CD8-positive, alpha-beta memory T cell (primary cell): ENCODE measurements at regions not wholly inside any gene's neighbourhood (a gene's known extent, or its start where the extent isn't known, plus 50 kb on each side); places are given as distances from the start of the nearest gene placed in this dataset.
A peak's percentile ranks its signal among the peaks of the same experiment; 100 is the strongest.

Experiments
- CTCF ChIA-PET: fragments of 350-600 bp; sonication (Branson Sonifier 250); formaldehyde crosslinking; loops from one replicate; lab custom pipeline; 2021; ENCODE audit warnings: antibody characterized with exemption; lab: Charles Lee
- POLR2A ChIA-PET: fragments of 350-600 bp; sonication (Branson Sonifier 250); formaldehyde crosslinking; loops from one replicate; lab custom pipeline; 2021; ENCODE audit warnings: antibody characterized with exemption; lab: Charles Lee
- DNase-seq, 5 donors: peaks; one replicate each; pipeline versions ENCODE4 v3.0.0 to v3.0.0-alpha.2; 2020 to 2022; ENCODE audit warnings: mixed read lengths in 1 of 5
- H3K27ac ChIP-seq: one replicate; pipeline ENCODE4 v1.7.0; 2013; ENCODE audit warnings: low read depth, mild to moderate bottlenecking, low read length, moderate library complexity
- H3K27me3 ChIP-seq: 2 replicates; pipeline ENCODE4 v1.7.0; 2013; ENCODE audit warnings: low read length, mild to moderate bottlenecking; ENCODE audit not compliant: insufficient read depth, poor library complexity, severe bottlenecking
- H3K36me3 ChIP-seq: 2 replicates; pipeline ENCODE4 v1.7.0; 2013; ENCODE audit warnings: mild to moderate bottlenecking, low read length, moderate library complexity; ENCODE audit not compliant: insufficient read depth
- H3K4me1 ChIP-seq: 2 replicates; pipeline ENCODE4 v1.7.0; 2013; ENCODE audit warnings: mild to moderate bottlenecking, low read length, moderate library complexity; ENCODE audit not compliant: insufficient read depth
- H3K4me3 ChIP-seq: 2 replicates; pipeline ENCODE4 v1.7.0; 2013; ENCODE audit warnings: mild to moderate bottlenecking, low read length
- H3K9me3 ChIP-seq: 2 replicates; pipeline ENCODE4 v1.7.0; 2013; ENCODE audit warnings: mild to moderate bottlenecking, low read length
- H3K27ac Mint-ChIP-seq, 8 donors: one replicate each; pipeline ENCODE4 v1.8.0; 2020 to 2021; ENCODE audit warnings: mixed read lengths in 8 of 8, mild to moderate bottlenecking in 6 of 8, inconsistent platforms in 3 of 8, moderate library complexity in 3 of 8
- H3K27me3 Mint-ChIP-seq, 2 donors: one replicate each; pipeline ENCODE4 v1.8.0; 2020 to 2021; ENCODE audit warnings: mixed read lengths in 2 of 2, mild to moderate bottlenecking in 1 of 2, moderate library complexity in 1 of 2
- H3K36me3 Mint-ChIP-seq, 3 donors: one replicate each; pipeline ENCODE4 v1.8.0; 2020 to 2021; ENCODE audit warnings: mixed read lengths in 3 of 3, inconsistent platforms in 1 of 3, mild to moderate bottlenecking in 1 of 3
- H3K4me1 Mint-ChIP-seq, 3 donors: one replicate each; pipeline ENCODE4 v1.8.0; 2020 to 2021; ENCODE audit warnings: mixed read lengths in 3 of 3, inconsistent platforms in 1 of 3, mild to moderate bottlenecking in 1 of 3
- H3K4me3 Mint-ChIP-seq, 7 donors: one replicate each; pipeline ENCODE4 v1.8.0; 2020 to 2021; ENCODE audit warnings: mixed read lengths in 7 of 7, mild to moderate bottlenecking in 6 of 7, moderate library complexity in 4 of 7, inconsistent platforms in 2 of 7
- H3K9me3 Mint-ChIP-seq, 5 donors: one replicate each; pipeline ENCODE4 v1.8.0; 2020 to 2022; ENCODE audit warnings: mixed read lengths in 5 of 5, mild to moderate bottlenecking in 3 of 5, moderate library complexity in 2 of 5, inconsistent platforms in 1 of 5

DNA sequence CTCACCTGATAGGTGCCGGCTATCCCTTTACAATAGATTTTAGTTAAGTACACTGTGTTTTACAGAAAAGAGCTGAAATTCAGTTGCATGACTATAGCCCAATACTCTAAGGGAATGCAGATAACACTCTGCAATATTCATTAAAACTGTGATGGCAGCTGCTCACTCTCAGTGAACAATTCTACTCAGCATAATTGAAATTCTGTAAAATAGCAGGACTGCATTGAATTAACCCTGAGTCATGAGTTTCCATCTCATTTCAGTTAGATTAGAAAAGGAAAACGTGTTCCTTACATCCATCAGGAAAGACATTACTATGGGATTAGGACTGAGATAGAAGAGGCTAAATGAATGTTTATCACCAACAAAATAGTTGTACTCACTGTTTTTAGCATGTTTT, 613.3 kb upstream of the JAG1 start:
- Mint-ChIP-seq H3K4me1 (no peaks in the 10 kb centered on the region), H3K27ac (no peak overlapping the region), H3K36me3 (no peaks in the 10 kb centered on the region), H3K27me3 (no peaks in the 10 kb centered on the region), H3K4me3 (no peak overlapping the region), H3K9me3 (peaks cover 0 to 9% (median 0%) of the 10 kb centered on the region in 5 donors)
- Histone ChIP-seq H3K9me3 (no peaks in the 10 kb centered on the region), H3K27me3 (no peaks in the 10 kb centered on the region), H3K4me3 (no peak overlapping the region), H3K27ac (no peak overlapping the region), H3K4me1 (no peaks in the 10 kb centered on the region), H3K36me3 (no peaks in the 10 kb centered on the region)
- ChIA-PET CTCF (no interaction called here), POLR2A (no interaction called here)
- DNase-seq: no peak

DNA sequence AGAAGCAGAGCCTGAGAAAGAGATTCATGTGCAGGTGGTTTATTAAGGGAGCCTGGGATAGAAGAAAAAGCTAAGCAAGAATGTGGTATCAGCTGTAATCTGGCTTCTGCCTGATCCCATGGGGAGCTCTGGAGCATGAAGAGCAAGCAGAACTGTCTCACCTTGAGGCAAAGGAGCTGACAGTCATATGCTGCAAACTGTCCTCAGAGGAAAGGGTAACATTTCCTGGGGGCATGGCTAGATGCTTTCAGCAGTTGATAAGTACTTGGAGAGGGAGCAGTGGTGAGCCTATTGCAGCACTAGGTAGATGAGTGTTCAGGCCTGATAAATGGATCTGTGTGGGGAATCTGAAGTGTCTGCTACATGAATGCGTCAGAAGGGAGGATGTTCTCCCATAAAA, 621.5 kb upstream of the BTBD3 start:
- H3K27ac Mint-ChIP-seq: peak overlapping the region in 1 of 8 donors; percentile 11
- DNase-seq: no peak
- POLR2A ChIA-PET: no interaction called here
- H3K9me3 Mint-ChIP-seq: peaks cover 2 to 6% (median 3%) of the 10 kb centered on the region in 5 donors
- no peak overlapping the region for H3K27ac ChIP-seq
- H3K36me3 ChIP-seq: no peaks in the 10 kb centered on the region
- H3K9me3 ChIP-seq: no peaks in the 10 kb centered on the region
- H3K4me1 Mint-ChIP-seq: no peaks in the 10 kb centered on the region
- H3K4me3 Mint-ChIP-seq: no peak overlapping the region
- no peaks in the 10 kb centered on the region for H3K27me3 ChIP-seq
- no peak overlapping the region for H3K4me3 ChIP-seq
- no peaks in the 10 kb centered on the region for H3K27me3 Mint-ChIP-seq
- CTCF ChIA-PET: no interaction called here
- H3K4me1 ChIP-seq: no peaks in the 10 kb centered on the region
- H3K36me3 Mint-ChIP-seq: no peaks in the 10 kb centered on the region

- no peak for DNase-seq
- ChIA-PET CTCF (no interaction called here), POLR2A (no interaction called here)
- H3K4me3 Mint-ChIP-seq: no peak overlapping the region
- no peaks in the 10 kb centered on the region for H3K4me1 Mint-ChIP-seq
- no peaks in the 10 kb centered on the region for H3K27me3 Mint-ChIP-seq
- no peaks in the 10 kb centered on the region for H3K36me3 Mint-ChIP-seq
- peaks cover 2 to 8% (median 5%) of the 10 kb centered on the region in 5 donors for H3K9me3 Mint-ChIP-seq
- Histone ChIP-seq H3K27me3 (no peaks in the 10 kb centered on the region), H3K4me3 (no peak overlapping the region), H3K4me1 (no peaks in the 10 kb centered on the region), H3K9me3 (no peaks in the 10 kb centered on the region), H3K36me3 (no peaks in the 10 kb centered on the region), H3K27ac (no peak overlapping the region)
- no peak overlapping the region for H3K27ac Mint-ChIP-seq
Observed at GRCh38 chr20:11296951-11297350, 620.7 kb upstream of the BTBD3 start.

DNA sequence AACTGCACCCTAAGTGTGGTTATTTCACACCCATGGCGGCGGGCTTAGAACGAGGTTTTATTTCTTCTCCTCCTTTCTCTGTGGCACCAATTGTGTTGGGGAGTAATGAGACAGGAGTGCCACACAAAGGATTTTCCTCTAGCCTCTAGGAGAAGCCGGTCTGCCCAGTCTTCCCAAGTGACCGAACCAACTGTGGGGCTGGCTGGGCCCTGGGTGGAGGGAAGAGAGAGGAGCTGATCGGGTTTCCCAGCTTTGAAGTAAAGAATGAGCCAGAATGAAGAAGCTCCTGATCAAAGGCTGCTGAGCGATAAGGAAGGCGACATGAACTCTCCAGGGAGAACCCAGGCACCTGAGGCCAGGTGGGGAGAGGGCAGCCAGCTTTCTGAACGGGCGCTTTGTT, 616.0 kb upstream of the BTBD3 start:
- ChIA-PET CTCF (no interaction called here), POLR2A (no interaction called here)
- Mint-ChIP-seq H3K27ac (no peak overlapping the region), H3K9me3 (peaks cover 0 to 8% (median 2%) of the 10 kb centered on the region in 5 donors), H3K4me1 (no peaks in the 10 kb centered on the region), H3K36me3 (no peaks in the 10 kb centered on the region), H3K4me3 (no peak overlapping the region), H3K27me3 (no peaks in the 10 kb centered on the region)
- H3K27me3 ChIP-seq: no peaks in the 10 kb centered on the region
- H3K4me1 ChIP-seq: no peaks in the 10 kb centered on the region
- H3K27ac ChIP-seq: no peak overlapping the region
- no peak for DNase-seq
- H3K36me3 ChIP-seq: no peaks in the 10 kb centered on the region
- no peak overlapping the region for H3K4me3 ChIP-seq
- no peaks in the 10 kb centered on the region for H3K9me3 ChIP-seq

DNA sequence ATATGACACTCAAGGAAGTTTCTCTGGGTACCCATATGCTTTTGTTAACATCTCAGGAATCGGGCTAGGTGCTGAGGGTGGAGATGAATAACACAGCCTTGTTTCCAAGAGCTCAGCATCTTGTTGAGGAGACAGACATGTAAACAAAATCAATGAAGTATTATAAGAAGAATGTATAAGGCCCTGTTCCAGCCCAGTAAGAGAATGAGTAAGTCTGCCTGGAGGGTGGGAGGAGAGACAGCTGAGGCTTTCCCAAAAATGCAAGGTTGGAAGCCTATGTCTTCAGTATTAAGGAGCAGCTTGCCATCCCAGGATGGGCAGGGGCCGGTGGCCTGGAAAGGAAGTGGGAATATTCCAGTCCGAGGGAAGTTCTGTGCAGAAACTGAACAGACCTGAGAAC, 615.3 kb upstream of the BTBD3 start:
- Histone ChIP-seq H3K9me3 (no peaks in the 10 kb centered on the region), H3K4me3 (no peak overlapping the region), H3K36me3 (no peaks in the 10 kb centered on the region), H3K27me3 (no peaks in the 10 kb centered on the region), H3K27ac (no peak overlapping the region), H3K4me1 (no peaks in the 10 kb centered on the region)
- H3K4me3 Mint-ChIP-seq: no peak overlapping the region
- no peaks in the 10 kb centered on the region for H3K36me3 Mint-ChIP-seq
- no peaks in the 10 kb centered on the region for H3K27me3 Mint-ChIP-seq
- H3K27ac Mint-ChIP-seq: no peak overlapping the region
- peaks cover 0 to 8% (median 2%) of the 10 kb centered on the region in 5 donors for H3K9me3 Mint-ChIP-seq
- ChIA-PET POLR2A (no interaction called here), CTCF (no interaction called here)
- DNase-seq: no peak
- no peaks in the 10 kb centered on the region for H3K4me1 Mint-ChIP-seq

DNA sequence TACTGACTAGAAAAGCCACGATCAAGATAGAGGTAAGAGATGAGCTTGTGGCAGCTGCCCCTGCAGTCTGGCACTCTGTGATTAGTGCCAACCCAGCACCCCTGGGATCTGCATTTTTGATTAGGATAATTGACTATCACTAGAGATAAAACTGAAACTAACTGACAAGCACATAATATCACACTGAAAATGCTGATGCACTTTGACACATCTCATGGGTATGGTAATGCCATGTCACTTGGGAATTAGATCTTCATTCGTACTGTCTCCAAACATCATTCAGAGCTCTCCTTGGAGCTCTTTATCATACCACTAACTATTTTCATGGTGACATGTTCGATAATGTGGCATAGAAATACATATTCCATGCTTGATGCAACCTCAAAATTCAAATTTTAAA, 612.9 kb upstream of the BTBD3 start:
- CTCF ChIA-PET: no interaction called here
- no peaks in the 10 kb centered on the region for H3K27me3 ChIP-seq
- POLR2A ChIA-PET: no interaction called here
- DNase-seq: no peak
- no peak overlapping the region for H3K27ac Mint-ChIP-seq
- no peak overlapping the region for H3K4me3 Mint-ChIP-seq
- H3K9me3 ChIP-seq: no peaks in the 10 kb centered on the region
- H3K4me1 ChIP-seq: no peaks in the 10 kb centered on the region
- H3K36me3 Mint-ChIP-seq: no peaks in the 10 kb centered on the region
- H3K36me3 ChIP-seq: no peaks in the 10 kb centered on the region
- H3K9me3 Mint-ChIP-seq: peaks cover 0 to 8% (median 3%) of the 10 kb centered on the region in 5 donors
- no peak overlapping the region for H3K27ac ChIP-seq
- H3K4me1 Mint-ChIP-seq: no peaks in the 10 kb centered on the region
- H3K4me3 ChIP-seq: no peak overlapping the region
- H3K27me3 Mint-ChIP-seq: no peaks in the 10 kb centered on the region

- no peaks in the 10 kb centered on the region for H3K4me1 Mint-ChIP-seq
- H3K36me3 Mint-ChIP-seq: no peaks in the 10 kb centered on the region
- no peaks in the 10 kb centered on the region for H3K27me3 ChIP-seq
- H3K4me3 ChIP-seq: no peak overlapping the region
- no peak overlapping the region for H3K27ac Mint-ChIP-seq
- no peaks in the 10 kb centered on the region for H3K9me3 ChIP-seq
- H3K9me3 Mint-ChIP-seq: peaks cover 0 to 8% (median 3%) of the 10 kb centered on the region in 5 donors
- POLR2A ChIA-PET: no interaction called here
- CTCF ChIA-PET: no interaction called here
- DNase-seq: no peak
- no peaks in the 10 kb centered on the region for H3K27me3 Mint-ChIP-seq
- no peak overlapping the region for H3K4me3 Mint-ChIP-seq
- no peaks in the 10 kb centered on the region for H3K36me3 ChIP-seq
- H3K27ac ChIP-seq: no peak overlapping the region
- H3K4me1 ChIP-seq: no peaks in the 10 kb centered on the region
Observed at GRCh38 chr20:11305406-11305805, 612.3 kb upstream of the BTBD3 start.

- no peaks in the 10 kb centered on the region for H3K36me3 ChIP-seq
- Mint-ChIP-seq H3K27me3 (no peaks in the 10 kb centered on the region), H3K4me1 (no peaks in the 10 kb centered on the region), H3K9me3 (peaks cover 0 to 18% (median 4%) of the 10 kb centered on the region in 5 donors), H3K36me3 (no peaks in the 10 kb centered on the region), H3K27ac (no peak overlapping the region), H3K4me3 (no peak overlapping the region)
- H3K27me3 ChIP-seq: no peaks in the 10 kb centered on the region
- no peak overlapping the region for H3K27ac ChIP-seq
- no peak overlapping the region for H3K4me3 ChIP-seq
- no peaks in the 10 kb centered on the region for H3K4me1 ChIP-seq
- POLR2A ChIA-PET: no interaction called here
- DNase-seq: no peak
- no peaks in the 10 kb centered on the region for H3K9me3 ChIP-seq
- CTCF ChIA-PET: no interaction called here
Observed at GRCh38 chr20:11311659-11312224, 606.0 kb upstream of the BTBD3 start.

DNA sequence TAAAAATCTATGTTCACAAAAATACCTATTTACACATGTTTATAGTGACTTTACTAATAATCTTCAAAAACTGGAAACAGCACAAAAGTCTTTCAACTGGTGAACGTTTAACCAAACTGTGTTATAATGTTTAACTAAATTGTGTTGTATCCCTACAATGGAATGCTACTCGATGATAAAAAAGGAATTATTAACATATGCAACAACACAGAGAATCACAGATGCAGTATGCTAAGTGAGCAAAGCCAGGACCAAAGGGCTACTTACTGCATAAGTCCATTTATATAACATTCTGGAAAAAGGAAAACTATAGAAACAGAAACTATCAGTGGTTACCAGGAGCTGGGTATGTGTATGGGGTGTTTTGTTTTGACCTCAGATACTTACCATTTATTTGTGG, 602.2 kb upstream of the BTBD3 start:
- H3K36me3 Mint-ChIP-seq: no peaks in the 10 kb centered on the region
- H3K4me1 Mint-ChIP-seq: no peaks in the 10 kb centered on the region
- CTCF ChIA-PET: no interaction called here
- Histone ChIP-seq H3K27ac (no peak overlapping the region), H3K27me3 (no peaks in the 10 kb centered on the region), H3K4me1 (no peaks in the 10 kb centered on the region), H3K9me3 (peaks cover 5% of the 10 kb centered on the region), H3K4me3 (no peak overlapping the region), H3K36me3 (no peaks in the 10 kb centered on the region)
- H3K27ac Mint-ChIP-seq: no peak overlapping the region
- H3K4me3 Mint-ChIP-seq: no peak overlapping the region
- no peak for DNase-seq
- POLR2A ChIA-PET: no interaction called here
- no peaks in the 10 kb centered on the region for H3K27me3 Mint-ChIP-seq
- peaks cover 0 to 22% (median 10%) of the 10 kb centered on the region in 5 donors for H3K9me3 Mint-ChIP-seq
